ENCODE measurements at regions not wholly inside any gene's neighbourhood (a gene's known extent, or its start where the extent isn't known, plus 50 kb on each side); places are given as distances from the start of the nearest gene placed in this dataset.

DNA sequence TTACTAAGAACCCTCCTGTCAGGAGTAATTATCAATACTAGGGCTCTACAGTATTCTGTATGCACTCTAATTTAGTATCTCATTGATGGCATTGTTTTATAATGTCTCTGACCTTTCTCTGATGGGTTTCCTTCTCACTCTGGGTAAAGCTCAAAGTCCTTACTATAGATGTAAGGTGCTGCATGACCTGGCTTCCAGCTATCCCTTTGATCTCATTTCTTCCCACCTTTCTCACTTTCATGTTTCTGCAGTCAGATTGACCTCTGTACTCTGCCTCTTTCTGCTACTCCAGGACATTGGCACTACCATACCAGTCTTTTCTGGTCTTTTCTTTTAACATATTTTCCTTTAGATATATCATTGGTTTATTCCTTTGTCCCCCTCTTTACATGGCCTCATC lies 2332.8 kb upstream of the C9orf72 start:
- H3K4me3 ChIP-seq (ENCODE audit: low read depth, low read length) = no peak overlapping the region
- no peak for DNase-seq (ENCODE audit: low read depth)
- TF ChIP-seq, protein P1, sequence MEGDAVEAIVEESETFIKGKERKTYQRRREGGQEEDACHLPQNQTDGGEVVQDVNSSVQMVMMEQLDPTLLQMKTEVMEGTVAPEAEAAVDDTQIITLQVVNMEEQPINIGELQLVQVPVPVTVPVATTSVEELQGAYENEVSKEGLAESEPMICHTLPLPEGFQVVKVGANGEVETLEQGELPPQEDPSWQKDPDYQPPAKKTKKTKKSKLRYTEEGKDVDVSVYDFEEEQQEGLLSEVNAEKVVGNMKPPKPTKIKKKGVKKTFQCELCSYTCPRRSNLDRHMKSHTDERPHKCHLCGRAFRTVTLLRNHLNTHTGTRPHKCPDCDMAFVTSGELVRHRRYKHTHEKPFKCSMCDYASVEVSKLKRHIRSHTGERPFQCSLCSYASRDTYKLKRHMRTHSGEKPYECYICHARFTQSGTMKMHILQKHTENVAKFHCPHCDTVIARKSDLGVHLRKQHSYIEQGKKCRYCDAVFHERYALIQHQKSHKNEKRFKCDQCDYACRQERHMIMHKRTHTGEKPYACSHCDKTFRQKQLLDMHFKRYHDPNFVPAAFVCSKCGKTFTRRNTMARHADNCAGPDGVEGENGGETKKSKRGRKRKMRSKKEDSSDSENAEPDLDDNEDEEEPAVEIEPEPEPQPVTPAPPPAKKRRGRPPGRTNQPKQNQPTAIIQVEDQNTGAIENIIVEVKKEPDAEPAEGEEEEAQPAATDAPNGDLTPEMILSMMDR (IDR thresholded peaks at IDR 0.05; ENCODE audit: insufficient read depth, low read length) = no peak

DNA sequence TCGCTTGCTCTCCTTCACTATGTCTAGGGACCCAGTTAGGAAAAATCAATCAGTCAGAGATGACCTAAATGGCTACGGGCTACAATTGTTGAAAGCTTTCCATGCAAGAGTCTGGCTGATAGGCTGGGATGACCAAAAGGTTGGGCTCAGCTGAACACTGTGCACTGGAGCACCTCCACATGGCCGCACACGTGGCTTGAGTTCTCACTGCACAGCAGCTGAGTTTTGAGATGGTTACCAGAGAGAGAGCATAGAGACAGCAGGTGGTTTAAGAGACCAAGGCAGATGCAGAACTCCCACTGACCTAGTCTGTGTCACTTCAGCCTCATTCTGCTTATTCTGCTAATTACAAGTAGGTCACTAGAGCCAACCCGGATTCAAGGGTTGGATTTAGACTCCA lies 2354.8 kb upstream of the C9orf72 start:
- H3K4me3 ChIP-seq (ENCODE audit: low read depth, low read length) = no peak overlapping the region
- DNase-seq (ENCODE audit: low read depth) = no peak
- TF ChIP-seq, protein P1 (IDR thresholded peaks at IDR 0.05; ENCODE audit: insufficient read depth, low read length) = no peak

DNA sequence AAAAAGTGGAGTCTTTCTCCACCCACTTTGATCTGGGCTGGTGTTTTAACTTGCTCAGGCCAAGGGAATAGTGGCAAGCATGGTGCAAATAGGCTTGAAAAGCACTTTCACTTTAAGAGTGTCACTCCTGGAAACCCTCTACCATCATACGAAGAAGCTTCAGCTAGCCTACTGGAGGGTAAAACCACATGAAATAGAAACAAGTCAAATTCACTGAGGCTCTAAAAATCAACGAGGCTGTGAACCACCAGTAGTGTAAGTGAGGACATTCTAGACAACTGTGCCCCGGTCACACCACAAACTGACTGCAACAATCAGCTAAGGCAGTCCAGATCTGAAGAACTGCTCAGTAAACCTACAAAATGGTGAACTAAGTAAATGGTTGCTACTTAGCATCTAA lies 2366.3 kb upstream of the C9orf72 start:
- TF ChIP-seq, protein P1 (IDR thresholded peaks at IDR 0.05; ENCODE audit: insufficient read depth, low read length) = no peak
- H3K4me3 ChIP-seq (ENCODE audit: low read depth, low read length) = no peak overlapping the region
- DNase-seq (ENCODE audit: low read depth) = no peak

DNA sequence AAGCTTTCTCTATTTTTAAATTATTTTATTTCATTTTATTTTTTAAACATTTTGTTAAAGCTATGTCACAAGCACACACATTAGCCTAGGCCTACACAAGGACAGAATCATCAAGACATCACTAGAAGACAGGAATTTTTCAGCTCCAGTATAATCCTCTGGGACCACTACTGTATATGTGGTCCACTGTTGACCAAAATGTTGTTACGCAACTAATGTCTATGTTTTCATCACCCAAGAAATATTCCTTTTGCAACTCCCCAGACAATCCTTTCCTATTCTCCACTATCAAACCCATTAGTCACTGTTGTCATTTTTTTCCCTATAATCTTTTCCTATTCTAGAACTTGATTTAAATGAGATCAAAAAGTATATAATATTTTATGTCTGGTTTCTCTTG lies 2371.7 kb upstream of the C9orf72 start:
- H3K4me3 ChIP-seq (ENCODE audit: low read depth, low read length) = no peak overlapping the region
- DNase-seq (ENCODE audit: low read depth) = no peak
- TF ChIP-seq, protein P1 (IDR thresholded peaks at IDR 0.05; ENCODE audit: insufficient read depth, low read length) = no peak

DNA sequence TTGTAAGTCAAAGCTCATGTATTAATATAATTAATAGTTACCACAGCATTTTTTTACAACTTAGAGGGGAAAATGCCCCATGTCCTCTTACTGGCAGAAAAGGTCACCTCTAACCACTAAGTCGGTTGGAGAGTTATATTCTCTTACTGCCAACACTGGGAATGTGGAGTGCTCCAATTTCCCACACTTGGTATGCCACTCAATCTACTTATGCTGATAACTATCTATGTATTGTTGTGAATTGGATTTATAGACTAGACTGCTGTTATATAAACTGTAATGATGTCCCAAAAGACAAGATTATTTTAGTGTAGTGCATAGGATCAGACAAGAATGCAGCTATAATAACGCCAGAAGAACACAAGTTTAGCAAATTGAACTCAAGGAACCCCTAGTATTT lies 2385.2 kb upstream of the C9orf72 start:
- DNase-seq (ENCODE audit: low read depth) = no peak
- H3K4me3 ChIP-seq (ENCODE audit: low read depth, low read length) = no peak overlapping the region
- TF ChIP-seq, protein P1 (IDR thresholded peaks at IDR 0.05; ENCODE audit: insufficient read depth, low read length) = no peak

DNA sequence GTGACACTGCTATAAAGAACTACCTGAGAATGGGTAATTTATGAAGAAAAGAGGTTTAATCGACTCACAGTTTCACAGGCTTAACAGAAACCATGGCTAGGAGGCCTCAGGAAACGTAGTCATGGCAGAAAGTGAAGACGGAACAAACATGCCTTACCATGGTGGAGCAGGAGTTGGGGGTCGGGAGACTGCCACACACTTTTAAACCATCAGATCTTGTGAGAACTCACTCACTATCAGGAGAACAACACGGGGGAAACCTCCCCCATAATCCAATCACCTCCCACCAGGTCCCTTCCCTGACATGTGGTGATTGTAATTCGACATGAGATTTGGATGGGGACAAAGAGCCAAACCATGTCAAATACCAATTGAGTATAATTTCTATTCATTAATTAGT lies 2392.6 kb upstream of the C9orf72 start:
- DNase-seq (ENCODE audit: low read depth) = no peak
- TF ChIP-seq, protein P1 (IDR thresholded peaks at IDR 0.05; ENCODE audit: insufficient read depth, low read length) = no peak
- no peak overlapping the region for H3K4me3 ChIP-seq (ENCODE audit: low read depth, low read length)

DNA sequence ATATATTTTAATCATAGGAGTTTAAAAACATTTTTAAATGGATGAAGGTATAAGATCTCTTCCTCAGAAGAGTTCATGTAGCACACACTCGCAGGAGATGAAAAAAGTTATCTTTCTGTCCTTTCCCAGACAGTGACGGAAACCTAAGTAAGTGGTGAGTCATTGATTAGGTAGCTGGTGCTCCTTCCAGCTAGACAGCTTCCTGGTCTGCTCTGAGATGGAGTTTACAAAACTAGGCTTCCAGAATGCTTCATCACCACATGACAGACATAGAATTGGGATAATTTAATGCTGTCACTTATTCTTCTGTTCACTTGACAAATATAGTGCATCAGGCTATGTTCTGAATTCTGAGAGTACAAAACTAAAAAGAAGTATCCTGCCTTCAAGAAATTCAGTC lies 2393.0 kb upstream of the C9orf72 start:
- TF ChIP-seq, protein P1 (IDR thresholded peaks at IDR 0.05; ENCODE audit: insufficient read depth, low read length) = no peak
- no peak for DNase-seq (ENCODE audit: low read depth)
- H3K4me3 ChIP-seq (ENCODE audit: low read depth, low read length) = no peak overlapping the region
